Activated CD4-positive, alpha-beta T cell treated with anti-CD3 and anti-CD28 coated beads, Interleukin-2, Interleukin-6, amounts not matched to agents 100 ng/mL and 50 ng/mL, durations not matched to agents 16 hours and 8 hours (primary cell): ENCODE measurements at regions not wholly inside any gene's neighbourhood (a gene's known extent, or its start where the extent isn't known, plus 50 kb on each side); places are given as distances from the start of the nearest gene placed in this dataset.
A peak's percentile ranks its signal among the peaks of the same experiment; 100 is the strongest.
"Not testable (repeated sequence)": the region's sequence is repeated elsewhere in the genome, so short reads cannot be mapped to it uniquely, and the experiment has no call there.

Source experiments
- DNase-seq: peaks from one replicate; pipeline ENCODE4 v3.0.0-alpha.2; 2020

- DNase-seq = not testable (repeated sequence)
These were observed 672.2 kb downstream of the PRIM2 start for GRCh38 chr6:57989520-57990080.

- not testable (repeated sequence) for DNase-seq
These were observed 681.6 kb downstream of the PRIM2 start for GRCh38 chr6:57998858-57999619.

GRCh38 chr6:58000233-58000632, 682.8 kb downstream of the PRIM2 start:
- DNase-seq = not testable (repeated sequence)

- peak; percentile 2 for DNase-seq
These were observed 686.2 kb downstream of the PRIM2 start for GRCh38 chr6:58003417-58004167.

DNA sequence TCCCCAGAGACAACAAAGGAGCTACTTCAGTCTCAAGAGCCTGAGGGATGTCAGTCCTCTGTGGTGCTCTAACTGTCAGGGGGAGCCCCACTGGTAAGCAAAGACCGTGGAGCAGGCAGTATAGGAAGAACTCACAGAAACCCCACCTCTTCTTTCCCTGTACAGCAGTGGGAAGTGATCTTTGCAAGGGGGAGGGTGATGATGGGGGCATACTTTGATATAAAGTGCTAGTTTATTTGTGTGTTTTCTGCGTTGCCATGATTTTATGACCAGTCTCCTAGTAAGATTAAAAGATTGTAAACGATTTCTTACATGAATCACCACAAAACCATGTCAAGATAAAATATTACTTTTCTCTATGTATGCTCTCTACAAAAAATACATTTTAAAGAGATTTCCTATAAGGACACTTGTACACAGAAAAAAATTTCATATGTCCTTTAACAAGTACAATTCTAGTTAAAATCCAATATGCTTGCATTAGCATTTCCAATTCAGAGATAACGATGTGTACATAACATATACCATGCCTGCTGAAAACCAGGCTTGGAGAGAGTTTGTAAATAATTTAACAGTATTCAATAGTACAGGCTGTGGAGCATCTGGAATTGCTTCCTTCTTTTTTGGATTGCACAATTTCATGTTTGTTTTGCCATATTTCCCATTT, 690.0 kb downstream of the PRIM2 start:
- not testable (repeated sequence) for DNase-seq

DNA sequence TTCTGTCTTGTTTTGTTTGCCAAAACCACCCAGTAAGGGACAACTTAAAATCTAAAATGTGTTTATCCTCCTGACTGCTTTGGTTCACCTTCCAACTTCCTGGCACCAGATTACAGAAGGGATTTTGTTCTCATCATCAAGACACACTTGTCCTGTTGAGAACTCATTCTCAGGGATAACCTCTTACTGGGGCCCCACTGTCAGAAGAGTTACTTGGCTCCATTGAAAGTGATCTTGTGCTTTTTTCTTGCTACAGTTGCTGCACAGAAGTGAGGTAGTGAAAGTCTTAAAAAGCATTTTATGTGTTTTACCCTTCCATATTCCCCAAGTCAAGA, 690.5 kb downstream of the PRIM2 start:
- not testable (repeated sequence) for DNase-seq

DNA sequence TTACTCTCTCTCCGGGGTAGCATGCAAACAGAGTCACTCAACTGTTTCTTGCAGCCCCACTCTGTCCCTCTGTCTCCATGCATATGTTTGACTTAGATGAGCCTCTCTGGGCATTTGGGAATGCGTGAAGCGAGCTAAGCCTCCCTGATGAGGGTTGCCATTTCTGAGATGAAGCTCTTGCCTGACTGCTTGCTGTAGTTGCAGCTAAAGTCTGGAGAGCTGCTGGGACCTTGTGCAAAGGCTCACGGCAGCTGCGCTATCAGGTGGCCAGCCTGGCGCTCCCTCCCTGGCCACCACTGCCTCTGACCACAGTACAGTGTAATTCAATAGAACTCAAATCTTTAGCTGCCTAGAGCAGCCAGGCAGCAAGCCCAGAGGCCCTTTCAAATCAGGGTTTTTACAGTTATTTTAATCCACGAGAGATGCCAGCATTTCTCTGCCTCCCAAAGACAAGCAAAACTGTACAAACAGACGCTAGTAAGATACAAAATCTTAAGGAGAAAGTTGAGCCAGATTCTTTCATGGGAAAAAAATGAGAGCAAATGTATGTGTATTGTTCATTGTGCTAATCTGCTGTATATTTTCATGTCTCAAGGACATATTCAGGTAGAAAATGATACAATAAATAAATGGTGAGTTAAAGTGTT, 694.6 kb downstream of the PRIM2 start:
- DNase-seq = not testable (repeated sequence)

DNA sequence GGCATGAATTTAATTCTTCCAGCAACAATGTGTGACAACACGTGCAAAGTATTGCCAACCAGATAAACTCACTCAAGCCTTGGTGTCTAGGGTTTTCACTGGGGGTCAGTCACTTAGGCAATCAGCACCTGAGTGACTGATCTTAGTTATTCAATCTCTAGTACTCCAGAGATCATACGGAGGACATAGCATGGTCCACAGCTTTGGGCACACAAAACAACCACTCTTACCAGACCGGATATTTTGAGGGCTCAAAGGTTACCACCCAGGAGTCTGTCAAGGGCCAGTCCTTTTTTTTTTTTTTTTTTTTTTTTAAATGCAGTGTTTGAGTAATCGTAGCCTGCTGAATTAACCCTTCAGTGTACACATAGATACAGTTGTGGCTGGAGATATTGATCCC, 699.2 kb downstream of the PRIM2 start:
- not testable (repeated sequence) for DNase-seq

DNA sequence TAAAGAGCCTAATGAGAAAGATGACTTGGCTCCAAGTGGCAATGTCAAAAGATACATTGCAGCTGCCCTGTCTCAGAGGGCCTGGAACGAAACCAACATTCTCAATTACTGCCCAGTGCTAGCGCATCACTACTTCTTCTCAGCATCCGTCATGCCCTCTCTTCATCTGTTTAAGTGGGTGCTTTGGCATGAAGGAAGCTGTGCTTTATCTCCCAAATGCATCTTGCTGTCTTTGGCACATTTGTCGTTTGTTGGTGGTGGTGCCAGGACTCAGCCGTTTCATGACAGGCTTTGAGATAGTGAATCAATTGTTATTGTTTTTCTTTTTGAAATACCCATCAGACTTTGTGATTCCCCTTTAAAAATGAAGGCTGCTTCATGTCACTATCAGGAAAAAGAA, 710.8 kb downstream of the PRIM2 start:
- DNase-seq = not testable (repeated sequence)

DNA sequence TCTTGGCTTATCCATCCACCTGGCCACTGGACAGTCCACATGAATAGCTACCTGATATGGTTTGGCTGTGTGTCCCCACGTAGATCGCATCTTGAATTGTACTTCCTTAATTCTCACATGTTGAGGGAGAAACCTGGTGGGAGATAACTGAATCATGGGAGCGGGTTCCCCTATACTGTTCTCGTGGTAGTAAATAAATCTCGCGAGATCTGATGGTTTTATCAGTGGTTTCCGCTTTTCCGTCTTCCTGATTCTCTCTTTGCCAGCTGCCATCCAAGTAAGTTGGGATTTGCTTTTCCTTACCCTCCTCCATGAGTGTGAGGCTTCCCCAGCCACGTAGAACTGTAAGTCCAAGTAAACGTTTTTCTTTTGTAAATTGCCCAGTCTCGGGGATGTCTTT, 720.8 kb downstream of the PRIM2 start:
- not testable (repeated sequence) for DNase-seq

GRCh38 chr6:58046584-58046983, 729.2 kb downstream of the PRIM2 start:
- not testable (repeated sequence) for DNase-seq

DNA sequence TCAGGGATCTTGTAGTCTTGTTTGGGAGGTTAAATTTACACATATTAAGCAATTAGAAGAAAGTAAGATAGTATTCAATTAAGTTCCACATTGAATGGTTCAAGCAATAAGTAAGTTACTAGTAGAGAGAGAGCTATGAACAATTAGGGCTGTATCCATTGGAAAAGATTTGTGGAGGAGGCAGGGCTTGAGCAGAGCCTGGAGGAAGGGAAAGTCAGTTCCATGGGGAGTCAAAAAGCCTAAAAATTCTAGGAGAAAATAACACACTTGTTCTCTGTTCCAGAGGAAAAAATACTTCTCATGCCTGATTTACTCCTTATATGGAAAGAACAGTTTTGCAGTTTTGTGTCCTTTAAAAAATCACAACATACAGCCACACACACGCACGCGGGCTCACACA, 730.0 kb downstream of the PRIM2 start:
- not testable (repeated sequence) for DNase-seq

GRCh38 chr6:58047865-58048264, 730.4 kb downstream of the PRIM2 start:
- DNase-seq = not testable (repeated sequence)

DNA sequence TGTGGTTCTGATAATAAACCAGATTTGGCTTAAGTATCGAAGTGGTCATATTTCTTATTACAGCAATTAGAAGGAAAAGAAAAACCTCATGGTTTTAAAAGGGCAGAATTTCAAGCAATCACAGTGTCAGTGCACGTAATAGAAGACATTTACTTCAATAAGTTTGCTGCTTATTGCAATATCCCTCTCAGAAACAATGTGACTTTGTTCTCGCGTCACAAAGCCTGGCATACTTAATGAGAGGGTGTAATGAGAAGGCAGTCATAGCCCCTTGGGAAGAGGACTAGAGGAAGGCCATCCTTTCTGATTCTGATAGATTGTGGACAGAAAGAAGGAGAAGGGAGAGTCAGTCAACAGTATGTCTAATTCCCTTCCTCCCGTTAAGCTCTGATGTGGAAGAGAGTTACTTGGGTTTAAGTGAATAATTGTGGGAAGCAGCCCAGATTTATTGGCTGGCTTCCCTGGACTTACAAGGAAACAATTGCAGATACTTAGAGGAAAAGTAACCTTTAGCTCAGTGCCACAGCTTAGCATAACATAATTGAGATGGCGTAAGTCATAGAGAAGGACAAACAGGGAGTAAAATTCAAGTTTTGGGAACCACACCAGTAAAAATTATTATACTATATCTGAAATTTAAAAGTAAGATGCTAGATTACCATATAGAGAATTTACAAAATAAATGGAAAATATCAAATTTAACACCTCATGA, 738.2 kb downstream of the PRIM2 start:
- DNase-seq = not testable (repeated sequence)

- DNase-seq = not testable (repeated sequence)
These were observed 742.3 kb downstream of the PRIM2 start for GRCh38 chr6:58059701-58060100.

DNA sequence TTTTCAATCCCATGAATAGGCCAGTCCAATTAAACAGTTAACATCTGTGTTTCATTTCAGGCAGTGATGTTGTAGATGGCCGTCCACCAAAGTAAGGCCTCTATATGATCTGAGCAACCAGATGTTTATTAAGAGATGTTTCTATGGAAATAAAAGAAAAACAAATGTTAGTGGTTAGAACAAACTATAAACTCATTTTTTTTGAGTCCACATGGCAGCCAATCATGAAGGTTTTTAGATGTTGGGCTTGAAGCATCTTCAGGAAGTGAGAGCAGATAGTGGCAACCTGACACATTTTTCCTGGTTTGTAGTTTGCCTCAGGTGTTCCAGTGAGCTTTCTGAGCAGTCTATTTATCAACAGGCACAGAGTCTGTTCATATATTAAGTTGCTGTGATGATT, 746.1 kb downstream of the PRIM2 start:
- not testable (repeated sequence) for DNase-seq

- not testable (repeated sequence) for DNase-seq
These were observed 750.6 kb downstream of the PRIM2 start for GRCh38 chr6:58067867-58068548.

DNA sequence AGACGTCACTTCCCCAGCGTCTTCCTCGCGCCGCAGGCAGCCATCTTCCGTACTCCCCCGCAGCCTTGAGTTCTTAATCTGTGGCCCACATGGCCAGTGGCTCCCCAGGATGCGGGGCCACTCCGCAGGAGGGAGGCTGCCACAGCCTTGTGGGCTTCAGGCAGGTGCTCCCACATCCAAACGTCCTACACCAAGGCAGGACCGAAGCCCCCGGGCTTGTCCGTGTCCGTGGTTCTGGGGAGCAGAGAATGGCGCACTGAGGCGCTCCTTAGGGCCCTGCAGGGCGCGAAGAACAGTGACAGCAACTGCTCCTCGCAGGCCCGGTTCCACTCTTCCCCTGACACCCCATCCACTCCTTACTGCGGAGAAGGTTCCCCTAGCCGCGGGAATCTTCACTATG, 755.8 kb downstream of the PRIM2 start:
- no peak for DNase-seq

GRCh38 chr6:58090067-58090466, 772.6 kb downstream of the PRIM2 start:
- DNase-seq = not testable (repeated sequence)

DNA sequence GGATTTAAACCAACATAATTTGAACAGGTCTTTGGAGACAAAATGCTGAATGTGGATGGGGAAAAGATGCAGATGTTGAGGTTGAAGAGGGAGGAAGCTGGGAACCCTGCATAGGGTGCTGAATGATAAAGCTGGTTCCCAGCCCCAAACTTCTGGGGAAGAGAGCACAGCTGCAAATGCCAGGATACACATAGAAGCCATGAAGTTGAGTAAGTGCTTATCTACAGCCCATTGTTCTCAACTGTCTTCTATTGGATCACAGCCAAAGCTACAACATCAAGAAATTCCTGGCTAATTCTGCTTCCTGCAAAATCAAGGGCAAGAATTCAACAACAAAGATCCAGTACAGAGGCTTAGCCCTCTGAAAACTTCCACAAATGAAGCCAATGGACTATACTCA, 779.8 kb downstream of the PRIM2 start:
- not testable (repeated sequence) for DNase-seq

DNA sequence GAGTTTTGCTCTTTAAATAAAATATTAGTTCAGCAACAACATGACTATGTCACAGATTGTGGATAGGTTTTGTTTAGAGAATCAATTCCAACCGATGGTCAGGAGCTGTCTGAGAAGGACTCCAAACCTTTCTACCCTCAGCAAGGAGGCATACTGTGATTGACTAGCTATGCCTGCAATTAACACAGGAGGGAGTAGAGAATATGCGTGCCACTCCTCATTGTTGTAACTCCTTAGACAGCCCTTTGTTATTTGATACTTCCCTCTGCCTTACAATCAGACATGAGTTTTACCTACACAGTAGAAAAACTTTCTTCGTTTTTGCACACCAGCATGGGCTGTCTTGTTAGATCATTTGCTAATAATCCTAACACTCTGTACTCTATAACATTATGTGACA, 796.5 kb downstream of the PRIM2 start:
- DNase-seq = no peak

DNA sequence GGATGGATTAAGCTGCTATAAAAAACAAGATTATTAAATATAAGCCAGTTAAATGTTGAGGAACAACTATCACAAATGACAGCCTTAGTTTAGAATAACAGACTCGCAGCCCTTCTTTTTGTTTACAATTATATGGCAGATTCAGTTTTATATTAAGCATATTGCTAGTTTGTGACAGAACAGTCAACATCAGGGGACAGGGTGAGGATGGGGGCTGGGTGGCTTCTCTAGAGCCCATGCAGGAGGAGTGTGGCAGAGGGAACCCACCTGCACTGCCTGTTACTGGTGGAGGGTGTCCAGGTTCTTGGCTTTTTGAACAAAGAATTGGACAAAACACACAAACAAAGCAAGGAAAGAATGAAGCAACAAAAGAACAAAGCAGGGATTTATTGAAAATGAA, 799.7 kb downstream of the PRIM2 start:
- DNase-seq = not testable (repeated sequence)
